Liver (tissue), 3 donors: ENCODE measurements at regions not wholly inside any gene's neighbourhood (a gene's known extent, or its start where the extent isn't known, plus 50 kb on each side); places are given as distances from the start of the nearest gene placed in this dataset.

Experiments
- FOXA1 ChIP-seq: IDR thresholded peaks from 2 replicates; pipeline ENCODE4 v1.6.1; 2016; ENCODE audit warnings: antibody characterized with exemption
- NR2F2 ChIP-seq: IDR thresholded peaks from 2 replicates; pipeline ENCODE4 v1.6.1; 2016; ENCODE audit warnings: antibody characterized with exemption
- RAD21 ChIP-seq, 2 donors: IDR thresholded peaks; 2 replicates each; pipeline ENCODE4 v1.6.1; 2016; ENCODE audit warnings: antibody characterized with exemption in 2 of 2, mild to moderate bottlenecking in 2 of 2
- TAF1 ChIP-seq: conservative IDR thresholded peaks from 2 replicates; pipeline ENCODE4 v1.6.1; 2016; ENCODE audit warnings: antibody characterized with exemption, mild to moderate bottlenecking
- TF ChIP-seq, protein P1 (sequence below): fragments of 150-350 bp; IDR thresholded peaks from 2 replicates; pipeline ENCODE4 v1.5.1; 2017; ENCODE audit warnings: improper control_type of control experiment, low read depth, low read length; ENCODE audit not compliant: missing input control
- TF ChIP-seq, protein P2 (sequence below): IDR thresholded peaks from 2 replicates; pipeline ENCODE4 v1.6.1; 2016; ENCODE audit warnings: antibody characterized with exemption
- donor health status: healthy.
- donor health status: healthy.

DNA sequence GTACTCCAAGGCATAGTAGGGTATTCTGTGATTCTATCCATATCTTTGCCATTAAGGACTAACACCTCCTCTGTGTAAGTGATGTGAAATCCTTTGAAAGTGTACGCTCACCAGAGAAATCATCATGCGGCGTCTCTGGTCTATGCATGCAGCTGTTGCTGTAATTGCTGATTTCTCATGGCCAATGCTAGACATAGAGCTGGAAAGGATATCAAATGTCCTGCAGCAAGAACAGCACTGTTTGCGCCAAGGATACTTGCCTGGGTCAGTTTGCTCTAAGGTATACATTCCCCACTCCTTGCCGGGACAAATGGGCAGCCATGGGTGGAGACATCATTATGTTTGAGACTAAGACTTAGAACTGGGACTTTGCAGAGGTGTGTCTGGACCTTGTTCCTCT lies 896.4 kb downstream of the BCL11B start:
- TF ChIP-seq, protein P1, sequence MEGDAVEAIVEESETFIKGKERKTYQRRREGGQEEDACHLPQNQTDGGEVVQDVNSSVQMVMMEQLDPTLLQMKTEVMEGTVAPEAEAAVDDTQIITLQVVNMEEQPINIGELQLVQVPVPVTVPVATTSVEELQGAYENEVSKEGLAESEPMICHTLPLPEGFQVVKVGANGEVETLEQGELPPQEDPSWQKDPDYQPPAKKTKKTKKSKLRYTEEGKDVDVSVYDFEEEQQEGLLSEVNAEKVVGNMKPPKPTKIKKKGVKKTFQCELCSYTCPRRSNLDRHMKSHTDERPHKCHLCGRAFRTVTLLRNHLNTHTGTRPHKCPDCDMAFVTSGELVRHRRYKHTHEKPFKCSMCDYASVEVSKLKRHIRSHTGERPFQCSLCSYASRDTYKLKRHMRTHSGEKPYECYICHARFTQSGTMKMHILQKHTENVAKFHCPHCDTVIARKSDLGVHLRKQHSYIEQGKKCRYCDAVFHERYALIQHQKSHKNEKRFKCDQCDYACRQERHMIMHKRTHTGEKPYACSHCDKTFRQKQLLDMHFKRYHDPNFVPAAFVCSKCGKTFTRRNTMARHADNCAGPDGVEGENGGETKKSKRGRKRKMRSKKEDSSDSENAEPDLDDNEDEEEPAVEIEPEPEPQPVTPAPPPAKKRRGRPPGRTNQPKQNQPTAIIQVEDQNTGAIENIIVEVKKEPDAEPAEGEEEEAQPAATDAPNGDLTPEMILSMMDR = no peak
- TF ChIP-seq, protein P2, sequence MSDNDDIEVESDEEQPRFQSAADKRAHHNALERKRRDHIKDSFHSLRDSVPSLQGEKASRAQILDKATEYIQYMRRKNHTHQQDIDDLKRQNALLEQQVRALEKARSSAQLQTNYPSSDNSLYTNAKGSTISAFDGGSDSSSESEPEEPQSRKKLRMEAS = no peak
- TF ChIP-seq FOXA1 (no peak), TAF1 (no peak), RAD21 (IDR thresholded peaks at IDR 0.05) (no peak), NR2F2 (no peak)
